ENCODE measurements at regions not wholly inside any gene's neighbourhood (a gene's known extent, or its start where the extent isn't known, plus 50 kb on each side); places are given as distances from the start of the nearest gene placed in this dataset.

DNA sequence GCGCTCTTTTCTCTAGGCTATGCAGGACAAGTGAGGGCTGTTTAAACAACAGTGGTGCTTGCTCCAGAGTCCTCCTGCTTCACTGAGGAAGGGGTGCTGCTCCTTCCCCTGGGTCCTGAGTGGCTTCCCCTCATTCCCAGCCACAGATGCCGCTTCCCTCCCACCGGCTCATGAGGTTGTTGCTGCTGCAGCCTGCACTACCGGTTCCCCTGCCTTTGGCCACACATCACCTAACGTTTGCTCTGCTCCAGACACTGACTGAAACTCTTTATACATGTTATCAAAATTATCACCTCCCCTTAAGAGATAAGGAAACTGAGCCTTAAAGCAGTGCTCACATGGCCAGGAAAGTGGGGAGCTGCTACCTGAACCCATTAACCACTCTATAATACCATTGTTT is 130.8 kb upstream of the LGALSL start:
- no peak overlapping the region for H3K4me3 ChIP-seq
- no peak overlapping the region for H3K27ac ChIP-seq
- peaks cover 10% of the 10 kb centered on the region in 2 donors for H3K4me1 ChIP-seq (replicated peaks in 1 of 2)
- in situ Hi-C loops (cut with MboI; ENCODE audit: low pct_unique_long_range_greater_than_20kb in 2 of 9, low sequenced_read_pairs in 9 of 9, unreplicated experiment in 9 of 9), result loop anchor here in 2 of 9 experiments (25.0 kb wide), 1 partner anchor 261 kb away; no protein-coding TSS in a partner anchor
- no peak for ATAC-seq (replicated peaks in 6 of 8)
- WGBS, 10 experiments, result 40 to 100% (median 58%) methylated on average over 1 to 5 of the region's 5 CpGs; no CpG with 5 or more reads in 1 of the 10 experiments

DNA sequence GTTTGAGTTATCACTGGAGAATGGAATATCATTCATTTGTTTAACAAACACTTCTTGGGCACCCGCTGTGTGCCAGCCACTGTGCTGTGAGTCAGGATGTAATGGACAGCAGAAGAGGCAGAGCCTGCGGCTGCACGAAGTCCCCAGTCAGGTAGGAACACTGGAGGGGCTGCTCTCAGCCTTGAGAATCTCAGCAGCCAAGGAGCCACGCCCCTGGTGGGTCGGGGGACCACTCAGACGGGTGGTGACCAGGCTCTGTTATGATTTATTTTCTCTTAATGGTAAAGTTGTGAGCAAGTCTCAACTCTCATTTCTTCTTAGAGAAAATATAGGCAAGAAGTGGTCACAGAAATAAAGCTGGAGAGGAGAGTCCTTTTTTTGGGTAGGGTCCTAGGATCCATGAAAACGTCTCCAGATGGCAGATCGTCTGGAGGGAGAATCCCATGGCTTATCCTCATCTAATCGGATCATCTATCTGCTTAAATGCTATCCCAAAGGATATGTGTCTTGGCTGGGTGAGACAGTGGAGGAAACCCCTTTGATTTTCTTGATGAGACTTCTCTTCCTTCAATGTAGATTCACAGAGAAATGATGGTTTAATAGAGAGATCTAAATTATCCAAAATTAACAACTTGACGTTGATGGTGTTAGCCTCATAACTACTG is 129.1 kb upstream of the LGALSL start:
- WGBS, 10 experiments, result 0 to 100% (median 80%) methylated on average over 1 to 6 of the region's 10 CpGs; no CpG with 5 or more reads in 1 of the 10 experiments
- no peak for ATAC-seq (replicated peaks in 6 of 8)
- Histone ChIP-seq H3K4me3 (no peak overlapping the region), H3K27ac (no peak overlapping the region), H3K4me1 (replicated peaks in 1 of 2) (peaks cover 18% of the 10 kb centered on the region in 2 donors)
- in situ Hi-C loops (cut with MboI; ENCODE audit: low pct_unique_long_range_greater_than_20kb in 2 of 9, low sequenced_read_pairs in 9 of 9, unreplicated experiment in 9 of 9), result loop anchor here in 6 of 9 experiments (5.0 to 25.0 kb wide), 5 partner anchors 162 to 537 kb away; no protein-coding TSS in a partner anchor

DNA sequence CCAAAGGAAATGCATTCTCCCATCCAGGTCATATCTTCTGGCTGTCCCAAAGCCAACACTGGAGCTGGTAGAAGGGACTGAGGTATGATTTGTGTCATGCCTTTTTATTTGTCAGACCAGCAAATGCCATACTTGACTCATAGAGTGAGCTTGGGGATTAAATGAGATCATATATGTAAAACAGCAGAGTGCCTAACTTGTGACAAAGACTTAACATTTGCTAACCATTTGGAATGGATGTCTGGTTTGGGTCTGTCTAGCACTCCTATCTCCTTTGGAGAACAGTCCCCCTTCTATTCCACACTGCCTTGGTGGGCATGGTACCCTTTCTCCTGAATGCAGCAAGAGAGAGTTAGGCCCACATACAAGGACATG is 128.5 kb upstream of the LGALSL start:
- in situ Hi-C loops (cut with MboI; ENCODE audit: low pct_unique_long_range_greater_than_20kb in 2 of 9, low sequenced_read_pairs in 9 of 9, unreplicated experiment in 9 of 9), result loop anchor here in 6 of 9 experiments (5.0 to 25.0 kb wide), 4 partner anchors 162 to 537 kb away; no protein-coding TSS in a partner anchor
- peak in 1 of 8 experiments; percentile 16 for ATAC-seq (replicated peaks in 6 of 8)
- no peak overlapping the region for H3K4me3 ChIP-seq
- H3K27ac ChIP-seq, result no peak overlapping the region
- peaks cover 18% of the 10 kb centered on the region in 2 donors for H3K4me1 ChIP-seq (replicated peaks in 1 of 2)

DNA sequence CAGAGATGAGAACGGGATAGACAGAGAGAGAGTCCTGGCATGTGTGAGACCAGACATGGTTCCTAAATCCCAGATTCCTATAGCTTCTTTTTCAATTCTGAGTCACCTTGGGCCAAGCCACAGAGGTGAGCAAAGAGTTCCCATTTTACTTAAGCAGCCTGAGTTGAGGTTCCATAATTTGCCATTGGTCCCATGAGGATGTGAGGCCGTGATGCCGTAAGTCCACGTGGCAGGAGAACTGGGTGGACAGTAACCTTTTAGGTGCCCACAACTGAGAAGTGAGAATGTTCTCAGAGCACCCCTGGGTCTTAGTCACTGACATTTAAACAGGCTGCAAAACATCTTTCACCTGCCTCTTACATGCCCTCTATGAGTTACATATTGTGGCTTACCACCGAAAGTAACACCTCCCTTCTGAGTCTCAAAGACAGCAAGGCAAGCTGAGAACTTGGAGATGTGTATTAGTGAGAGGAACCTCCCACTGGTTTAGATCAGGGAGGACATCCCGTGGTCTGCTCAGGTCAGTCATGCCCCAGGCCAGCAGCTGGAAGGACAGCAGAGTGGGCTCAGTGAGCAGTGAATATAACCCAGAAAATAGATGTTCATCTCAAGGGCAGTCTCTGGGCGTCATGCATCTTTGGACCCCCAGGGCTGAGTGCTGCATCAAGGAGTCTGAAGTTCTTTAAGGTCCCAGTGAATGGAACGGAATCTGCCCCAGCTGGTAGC is 127.9 kb upstream of the LGALSL start:
- Histone ChIP-seq H3K4me1 (replicated peaks in 1 of 2) (peaks cover 19% of the 10 kb centered on the region in 2 donors), H3K27ac (no peak overlapping the region), H3K4me3 (no peak overlapping the region)
- in situ Hi-C loops (cut with MboI; ENCODE audit: low pct_unique_long_range_greater_than_20kb in 2 of 9, low sequenced_read_pairs in 9 of 9, unreplicated experiment in 9 of 9), result loop anchor here in 6 of 9 experiments (5.0 to 25.0 kb wide), 4 partner anchors 161 to 536 kb away; no protein-coding TSS in a partner anchor
- ATAC-seq (replicated peaks in 6 of 8), result no peak
- 80 to 100% (median 100%) methylated on average over 1 to 7 of the region's 8 CpGs for WGBS, 10 experiments

DNA sequence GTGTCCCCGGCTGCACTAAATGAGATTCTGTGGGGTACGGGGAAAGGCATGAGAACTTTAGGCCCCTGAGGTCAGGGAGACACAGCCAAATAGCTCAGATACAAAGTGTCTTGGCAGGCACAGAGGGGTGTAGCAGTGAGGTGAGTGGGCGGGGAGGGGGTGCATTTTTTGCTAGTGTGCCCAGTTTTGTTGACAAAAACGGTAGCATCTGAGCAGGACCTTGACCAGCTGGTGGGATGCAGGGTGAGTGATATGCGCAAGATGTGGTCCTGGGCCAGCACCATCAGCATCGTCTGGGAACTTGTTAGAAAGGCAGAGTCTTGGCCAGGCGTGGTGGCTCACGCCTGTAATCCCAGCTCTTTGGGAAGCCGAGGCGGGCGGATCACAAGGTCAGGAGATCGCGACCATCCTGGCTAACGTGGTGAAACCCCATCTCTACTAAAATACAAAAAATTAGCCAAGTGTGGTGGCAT is 127.3 kb upstream of the LGALSL start:
- ATAC-seq (replicated peaks in 6 of 8), result no peak
- 80 to 100% methylated on average over 1 of the region's 14 CpGs; no CpG with 5 or more reads in 8 of the 10 experiments for WGBS, 10 experiments
- in situ Hi-C loops (cut with MboI; ENCODE audit: low pct_unique_long_range_greater_than_20kb in 2 of 9, low sequenced_read_pairs in 9 of 9, unreplicated experiment in 9 of 9), result loop anchor here in 6 of 9 experiments (5.0 to 25.0 kb wide), 4 partner anchors 161 to 536 kb away; no protein-coding TSS in a partner anchor
- H3K27ac ChIP-seq, result no peak overlapping the region
- no peak overlapping the region for H3K4me3 ChIP-seq
- peaks cover 24 to 25% of the 10 kb centered on the region in 2 donors for H3K4me1 ChIP-seq (replicated peaks in 1 of 2)

DNA sequence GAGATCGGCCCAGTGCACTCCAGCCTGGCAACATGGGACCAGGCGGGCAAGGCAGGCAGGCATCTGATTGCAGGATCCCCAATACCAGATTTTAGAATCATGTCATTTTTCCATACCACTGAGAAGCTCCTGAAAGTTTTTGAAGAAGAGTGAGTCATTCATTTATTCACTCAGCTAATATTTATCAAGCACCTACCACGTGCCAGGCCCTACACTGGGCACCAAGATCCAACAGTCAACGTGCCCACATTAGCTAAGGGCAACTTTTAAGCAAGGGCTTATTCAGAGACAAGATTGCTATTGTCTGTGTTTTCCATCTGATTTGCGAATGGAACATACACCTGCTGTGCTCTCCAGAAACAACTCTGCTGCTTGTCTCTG is 126.8 kb upstream of the LGALSL start:
- in situ Hi-C loops (cut with MboI; ENCODE audit: low pct_unique_long_range_greater_than_20kb in 2 of 9, low sequenced_read_pairs in 9 of 9, unreplicated experiment in 9 of 9), result loop anchor here in 6 of 9 experiments (5.0 to 25.0 kb wide), 4 partner anchors 160 to 535 kb away; no protein-coding TSS in a partner anchor
- WGBS, 10 experiments, result 0 to 80% (median 60%) methylated on average over 1 to 4 of the region's 5 CpGs; no CpG with 5 or more reads in 4 of the 10 experiments
- Histone ChIP-seq H3K4me1 (replicated peaks in 1 of 2) (peaks cover 24 to 26% of the 10 kb centered on the region in 2 donors), H3K4me3 (no peak overlapping the region), H3K27ac (no peak overlapping the region)
- ATAC-seq (replicated peaks in 6 of 8), result no peak

DNA sequence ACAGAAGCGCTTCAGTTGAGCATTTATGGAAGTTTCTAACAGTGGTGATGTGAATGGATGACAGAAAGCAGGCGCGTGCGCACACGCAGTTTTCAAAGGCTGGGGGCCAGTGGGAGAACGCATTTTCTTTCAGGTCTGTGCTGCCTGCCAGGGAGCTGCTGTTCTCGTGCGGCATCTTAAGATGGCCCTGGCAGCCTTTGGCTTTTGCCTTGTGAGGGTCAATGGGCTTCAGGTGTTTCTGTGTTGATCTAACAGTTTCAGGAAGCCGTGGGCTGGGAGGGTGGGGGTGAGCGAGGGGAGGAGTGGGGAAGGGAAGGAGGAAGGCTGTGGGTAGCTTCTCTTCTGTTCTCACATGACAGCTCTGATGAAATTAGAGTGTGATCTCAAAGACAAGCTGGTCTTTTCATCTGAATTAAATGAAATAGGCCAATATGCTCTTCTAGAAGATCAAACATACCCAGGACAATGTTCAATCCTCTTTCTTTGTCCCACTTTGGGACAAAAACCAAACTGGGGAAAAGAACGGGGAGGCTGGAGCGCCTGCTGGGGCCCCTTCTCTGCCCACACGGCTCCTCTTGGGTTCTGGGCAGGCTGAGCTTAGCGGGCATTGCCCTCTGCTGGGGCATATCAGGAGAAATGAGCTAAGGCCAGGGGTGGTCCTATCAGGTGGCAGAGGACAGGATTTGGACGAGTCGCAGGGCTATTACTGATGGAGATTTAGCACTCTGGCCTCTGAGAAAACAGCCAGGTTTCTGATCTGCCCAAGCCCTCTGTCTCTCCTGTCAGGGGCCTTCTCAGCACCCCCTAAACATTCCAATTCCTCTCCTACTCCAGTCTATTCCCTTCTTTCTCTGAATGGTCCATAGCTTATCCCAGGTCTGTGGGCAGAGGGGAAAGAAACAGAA is 126.2 kb upstream of the LGALSL start:
- H3K27ac ChIP-seq, result peak overlapping the region in 1 of 2 donors; percentile 53

DNA sequence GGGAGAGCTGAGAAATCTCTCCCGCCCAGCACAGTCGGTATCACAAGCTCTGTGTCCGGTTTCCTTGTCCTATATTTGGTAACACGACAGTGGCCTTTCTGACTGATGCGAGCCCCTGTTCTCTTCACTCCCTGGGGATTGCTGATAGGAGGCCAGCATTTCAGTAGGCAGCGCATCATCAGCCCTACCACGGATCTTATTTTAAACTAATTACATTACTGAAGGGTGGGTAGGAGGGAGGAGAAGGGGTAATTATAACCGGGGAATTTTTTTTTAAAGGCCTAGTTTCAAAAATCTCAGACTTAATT is 125.6 kb upstream of the LGALSL start:
- WGBS, 10 experiments, result 40 to 100% (median 67%) methylated on average over 1 to 8 of the region's 8 CpGs; no CpG with 5 or more reads in 2 of the 10 experiments
- in situ Hi-C loops (cut with MboI; ENCODE audit: low pct_unique_long_range_greater_than_20kb in 2 of 9, low sequenced_read_pairs in 9 of 9, unreplicated experiment in 9 of 9), result loop anchor here in 6 of 9 experiments (5.0 to 25.0 kb wide), 4 partner anchors 159 to 534 kb away; no protein-coding TSS in a partner anchor
- Histone ChIP-seq H3K4me3 (no peak overlapping the region), H3K4me1 (replicated peaks in 1 of 2) (peaks cover 24 to 26% of the 10 kb centered on the region in 2 donors), H3K27ac (no peak overlapping the region)
- peak in 5 of 8 experiments; percentile 67 to 90 (median 86) for ATAC-seq (replicated peaks in 6 of 8)

More for the DNA sequence above, 126.2 kb upstream of the LGALSL start:
- WGBS, 10 experiments, result 18 to 76% (median 61%) methylated on average over 2 to 5 of the region's 16 CpGs; no CpG with 5 or more reads in 4 of the 10 experiments
- ATAC-seq (replicated peaks in 6 of 8), result peak; percentile 8 to 73 (median 58)
- Histone ChIP-seq H3K4me1 (replicated peaks in 1 of 2) (peaks cover 24 to 26% of the 10 kb centered on the region in 2 donors), H3K4me3 (no peak overlapping the region)
- in situ Hi-C loops (cut with MboI; ENCODE audit: low pct_unique_long_range_greater_than_20kb in 2 of 9, low sequenced_read_pairs in 9 of 9, unreplicated experiment in 9 of 9), result loop anchor here in 6 of 9 experiments (5.0 to 25.0 kb wide), 4 partner anchors 160 to 535 kb away; no protein-coding TSS in a partner anchor

DNA sequence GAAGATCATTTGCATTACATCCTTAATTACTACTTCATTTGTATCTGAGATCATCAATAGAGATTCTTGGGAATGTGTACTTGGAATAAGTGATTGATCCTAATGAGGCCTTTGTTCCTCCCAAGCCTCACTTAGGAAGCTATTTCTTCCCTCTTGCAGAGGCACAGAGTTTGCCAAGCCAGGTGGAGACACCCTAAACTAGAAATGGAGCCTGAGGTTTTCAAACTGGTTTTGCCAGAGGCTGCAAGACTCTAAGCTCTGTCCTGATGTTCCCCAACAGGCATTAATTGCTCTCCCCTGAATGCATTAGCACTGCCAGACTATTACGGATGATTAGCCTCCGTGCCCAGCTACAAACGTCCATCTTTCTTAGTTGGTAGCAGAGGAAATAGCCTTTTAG is 125.2 kb upstream of the LGALSL start:
- Histone ChIP-seq H3K4me3 (no peak overlapping the region), H3K27ac (no peak overlapping the region), H3K4me1 (replicated peaks in 1 of 2) (peaks cover 24 to 26% of the 10 kb centered on the region in 2 donors)
- in situ Hi-C loops (cut with MboI; ENCODE audit: low pct_unique_long_range_greater_than_20kb in 2 of 9, low sequenced_read_pairs in 9 of 9, unreplicated experiment in 9 of 9), result loop anchor here in 6 of 9 experiments (5.0 to 25.0 kb wide), 4 partner anchors 159 to 534 kb away; no protein-coding TSS in a partner anchor
- WGBS, 10 experiments, result 28 to 95% (median 64%) methylated on average over 2 to 3 of the region's 3 CpGs; no CpG with 5 or more reads in 6 of the 10 experiments
- no peak for ATAC-seq (replicated peaks in 6 of 8)

DNA sequence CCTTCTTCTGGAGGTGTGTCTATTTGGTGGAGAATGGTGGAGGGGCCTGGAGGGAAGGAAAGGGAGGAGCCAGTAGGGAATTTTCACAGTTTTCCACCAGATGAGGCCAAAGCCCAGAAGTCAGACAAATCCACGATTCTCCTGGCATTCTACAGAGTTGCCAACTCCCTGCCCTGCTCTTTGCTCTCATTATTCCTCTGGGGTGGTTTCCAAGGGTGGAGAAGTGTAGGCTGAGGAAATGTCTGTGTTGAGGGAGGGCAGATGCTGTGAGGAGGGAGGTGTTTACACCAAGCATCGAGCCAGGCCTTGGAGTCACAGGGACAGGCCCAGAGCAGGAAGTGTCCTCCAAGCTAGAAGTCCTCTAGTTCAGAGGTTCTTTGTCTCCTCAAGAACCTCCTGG is 124.1 kb upstream of the LGALSL start:
- WGBS, 10 experiments, result 0 to 67% methylated on average over 1 of the region's 2 CpGs; no CpG with 5 or more reads in 8 of the 10 experiments
- peak in 4 of 8 experiments; percentile 23 to 85 (median 53) for ATAC-seq (replicated peaks in 6 of 8)
- H3K4me1 ChIP-seq (replicated peaks in 1 of 2), result peaks cover 24 to 26% of the 10 kb centered on the region in 2 donors
- H3K27ac ChIP-seq, result no peak overlapping the region
- no peak overlapping the region for H3K4me3 ChIP-seq
- in situ Hi-C loops (cut with MboI; ENCODE audit: low pct_unique_long_range_greater_than_20kb in 2 of 9, low sequenced_read_pairs in 9 of 9, unreplicated experiment in 9 of 9), result loop anchor here in 6 of 9 experiments (5.0 to 25.0 kb wide), 4 partner anchors 157 to 532 kb away; no protein-coding TSS in a partner anchor

DNA sequence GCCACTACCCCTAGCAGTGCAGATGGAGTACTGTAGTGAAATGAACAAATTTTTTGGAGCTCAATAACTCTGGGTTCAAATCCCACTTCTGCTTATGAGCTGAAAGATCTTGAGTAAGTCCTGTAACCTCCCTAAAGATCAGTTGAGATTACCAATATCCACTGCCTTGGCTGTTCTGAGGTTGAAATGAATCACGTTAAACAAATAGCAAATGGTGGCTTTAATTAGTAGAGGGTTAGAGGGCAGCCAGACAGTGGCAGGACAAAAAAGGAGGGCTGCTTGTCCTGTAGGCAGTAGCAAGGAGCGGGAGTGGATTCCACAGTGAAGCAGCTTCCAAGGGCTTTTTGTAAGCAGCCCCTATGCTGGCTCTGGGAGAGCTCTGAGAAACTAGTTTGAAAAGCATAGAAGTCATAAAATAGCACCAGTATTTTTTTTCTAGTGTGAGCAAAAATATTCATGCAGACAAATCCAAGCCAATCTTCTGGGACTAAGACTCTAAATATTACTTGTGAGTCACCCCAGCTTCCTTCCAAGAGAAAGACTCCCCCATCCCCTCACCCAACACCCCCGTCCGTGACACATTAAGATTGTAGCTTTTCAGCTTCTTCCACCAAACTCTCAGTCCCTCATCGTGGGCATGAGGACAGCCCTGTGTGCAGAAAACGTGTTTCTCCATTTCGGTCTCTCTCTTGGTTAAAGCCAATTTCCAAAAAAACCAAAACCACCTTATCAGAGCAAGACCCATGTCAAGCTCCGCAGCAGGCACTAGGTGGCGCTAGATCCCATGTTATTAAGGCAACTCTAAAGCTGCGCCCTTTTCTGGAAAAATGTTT is 123.5 kb upstream of the LGALSL start:
- WGBS, 10 experiments, result 0 to 100% (median 22%) methylated on average over 1 to 6 of the region's 10 CpGs; no CpG with 5 or more reads in 1 of the 10 experiments
- H3K4me3 ChIP-seq, result peak overlapping the region in 2 of 5 donors; percentile 10 to 25
- in situ Hi-C loops (cut with MboI; ENCODE audit: low pct_unique_long_range_greater_than_20kb in 2 of 9, low sequenced_read_pairs in 9 of 9, unreplicated experiment in 9 of 9), result loop anchor here in 6 of 9 experiments (25.0 kb wide), 3 partner anchors 157 to 532 kb away; no protein-coding TSS in a partner anchor

More for the DNA sequence above, 123.5 kb upstream of the LGALSL start:
- peaks cover 24 to 26% of the 10 kb centered on the region in 2 donors for H3K4me1 ChIP-seq (replicated peaks in 1 of 2)
- peak; percentile 37 to 83 (median 72) for ATAC-seq (replicated peaks in 6 of 8)
- no peak overlapping the region for H3K27ac ChIP-seq
